Sigmoid colon (tissue), 4 donors: ENCODE measurements at regions not wholly inside any gene's neighbourhood (a gene's known extent, or its start where the extent isn't known, plus 50 kb on each side); places are given as distances from the start of the nearest gene placed in this dataset.

Experiments used
- EP300 ChIP-seq, 4 donors: sonication (generic); formaldehyde crosslinking; IDR thresholded peaks; one replicate each; pipeline ENCODE4 v1.6.1; 2017; ENCODE audit warnings: antibody characterized with exemption in 4 of 4
- POLR2A ChIP-seq, 2 donors: fragments of 450-650 bp; IDR thresholded peaks; one replicate each; pipeline ENCODE4 v1.6.1; 2016; ENCODE audit warnings: antibody characterized with exemption in 2 of 2, mild to moderate bottlenecking in 2 of 2, moderate library complexity in 2 of 2
- TF ChIP-seq, protein P1 (sequence below), 4 experiments: fragments of 450-650 bp in 3 of 4; fragments of 200-600 bp in 1 of 4; IDR thresholded peaks; one replicate each; pipeline ENCODE4 v1.5.1; 2016 to 2019; ENCODE audit warnings: antibody characterized with exemption in 4 of 4, mild to moderate bottlenecking in 3 of 4, moderate library complexity in 2 of 4

DNA sequence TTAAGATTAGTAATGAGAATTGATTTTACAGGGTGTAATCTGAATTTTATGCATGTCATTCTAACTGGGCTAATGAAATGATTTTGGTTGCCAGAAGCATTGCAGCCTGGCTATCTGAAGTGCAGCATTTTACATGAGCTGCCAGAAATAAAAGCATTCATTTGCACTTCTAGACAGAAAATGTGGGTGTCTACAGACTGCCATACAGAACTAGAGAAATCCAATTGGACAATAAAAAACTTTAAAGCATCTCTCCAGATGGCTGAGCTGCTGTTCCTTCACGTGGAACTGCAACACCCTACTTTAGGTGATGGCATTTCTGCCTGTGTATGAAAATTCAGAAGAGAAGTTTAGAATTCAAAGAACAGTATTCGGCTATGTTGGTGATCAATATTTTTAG is 450.1 kb upstream of the SLITRK1 start:
- TF ChIP-seq, protein P1, sequence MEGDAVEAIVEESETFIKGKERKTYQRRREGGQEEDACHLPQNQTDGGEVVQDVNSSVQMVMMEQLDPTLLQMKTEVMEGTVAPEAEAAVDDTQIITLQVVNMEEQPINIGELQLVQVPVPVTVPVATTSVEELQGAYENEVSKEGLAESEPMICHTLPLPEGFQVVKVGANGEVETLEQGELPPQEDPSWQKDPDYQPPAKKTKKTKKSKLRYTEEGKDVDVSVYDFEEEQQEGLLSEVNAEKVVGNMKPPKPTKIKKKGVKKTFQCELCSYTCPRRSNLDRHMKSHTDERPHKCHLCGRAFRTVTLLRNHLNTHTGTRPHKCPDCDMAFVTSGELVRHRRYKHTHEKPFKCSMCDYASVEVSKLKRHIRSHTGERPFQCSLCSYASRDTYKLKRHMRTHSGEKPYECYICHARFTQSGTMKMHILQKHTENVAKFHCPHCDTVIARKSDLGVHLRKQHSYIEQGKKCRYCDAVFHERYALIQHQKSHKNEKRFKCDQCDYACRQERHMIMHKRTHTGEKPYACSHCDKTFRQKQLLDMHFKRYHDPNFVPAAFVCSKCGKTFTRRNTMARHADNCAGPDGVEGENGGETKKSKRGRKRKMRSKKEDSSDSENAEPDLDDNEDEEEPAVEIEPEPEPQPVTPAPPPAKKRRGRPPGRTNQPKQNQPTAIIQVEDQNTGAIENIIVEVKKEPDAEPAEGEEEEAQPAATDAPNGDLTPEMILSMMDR (IDR thresholded peaks at IDR 0.05) = no peak
- TF ChIP-seq POLR2A (IDR thresholded peaks at IDR 0.05) (no peak), EP300 (IDR thresholded peaks at IDR 0.05) (no peak)
